Activated CD8-positive, alpha-beta memory T cell treated with anti-CD3 and anti-CD28 coated beads for 24 hours (primary cell): ENCODE measurements at regions not wholly inside any gene's neighbourhood (a gene's known extent, or its start where the extent isn't known, plus 50 kb on each side); places are given as distances from the start of the nearest gene placed in this dataset.

ENCODE experiments used
- DNase-seq: peaks from one replicate; pipeline ENCODE4 v3.0.0-alpha.2; 2020

DNA sequence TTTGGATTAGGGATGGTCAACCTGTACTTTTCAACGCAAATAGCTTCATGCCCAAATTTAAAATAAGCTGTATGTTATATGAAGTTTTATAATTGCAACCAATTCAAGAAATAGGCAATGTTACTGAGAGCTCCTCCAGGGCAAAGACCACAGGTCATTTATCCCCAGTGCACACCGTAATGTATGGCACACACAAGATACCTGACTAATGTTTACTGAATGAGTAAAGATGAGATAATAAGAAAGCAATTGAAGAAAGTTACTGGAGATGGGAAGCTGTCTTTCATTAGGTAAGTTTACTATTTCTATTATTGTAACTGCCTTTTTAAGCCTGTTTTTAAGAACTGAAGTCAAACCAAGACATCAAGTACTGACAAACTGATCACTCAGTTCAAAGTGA, 184.5 kb upstream of the VRK2 start:
- no peak for DNase-seq

DNA sequence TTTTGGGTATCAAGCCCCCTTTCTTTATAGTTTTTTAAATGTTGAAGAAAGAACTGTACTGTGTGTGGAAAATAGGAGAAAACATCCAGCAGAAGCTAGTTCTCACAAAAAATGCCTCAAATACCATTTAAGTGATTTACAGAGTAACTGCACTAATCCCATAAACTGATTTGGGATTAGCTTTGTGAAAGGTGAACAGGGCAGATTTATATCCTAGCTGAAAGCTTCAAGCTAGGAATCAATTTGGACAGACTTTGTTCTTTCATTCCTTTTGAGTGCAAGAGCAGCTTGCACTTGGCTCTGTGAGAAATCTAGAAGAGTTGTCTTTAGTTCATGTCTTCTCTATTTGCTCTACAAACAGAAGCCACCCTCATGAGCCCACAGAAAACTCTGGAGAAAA, 183.9 kb upstream of the VRK2 start:
- DNase-seq: no peak

DNA sequence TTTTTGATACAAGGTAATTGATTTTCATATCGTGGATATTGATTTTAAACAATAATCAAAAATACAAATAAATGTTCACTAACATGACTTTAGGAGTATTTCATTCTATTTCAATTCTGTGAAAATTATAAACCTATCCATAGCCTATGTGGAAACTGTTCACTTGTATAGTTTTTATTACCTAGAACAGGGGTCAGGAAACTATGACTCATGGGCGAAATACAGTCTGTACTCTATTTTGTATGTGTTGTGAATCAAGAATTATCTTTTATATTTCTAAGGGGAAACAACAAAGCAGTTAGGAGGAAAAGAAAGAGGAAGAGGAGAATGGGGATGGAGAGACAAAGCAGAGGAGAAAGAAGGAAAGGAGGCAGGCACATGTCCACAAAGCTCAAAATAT, 181.7 kb upstream of the VRK2 start:
- DNase-seq: no peak

DNA sequence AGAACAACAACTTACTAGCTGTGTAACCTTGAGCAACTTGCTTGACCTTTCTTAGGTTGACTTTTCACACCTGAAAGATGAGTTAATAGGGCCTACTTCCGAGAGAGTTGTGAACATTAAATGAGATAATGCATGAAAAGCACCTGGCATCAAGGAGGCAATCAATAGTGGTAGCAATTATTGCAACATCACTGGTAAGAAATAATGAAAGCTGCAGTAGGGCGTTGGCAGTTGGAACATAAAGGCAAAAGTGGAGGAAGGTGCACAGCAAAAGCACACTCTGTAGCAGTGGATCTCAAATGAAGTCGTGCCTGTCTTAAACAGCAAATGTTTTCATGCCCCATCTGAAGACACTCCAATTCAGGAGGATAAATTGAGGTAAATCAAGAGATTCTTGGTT, 178.9 kb upstream of the VRK2 start:
- DNase-seq: no peak

DNA sequence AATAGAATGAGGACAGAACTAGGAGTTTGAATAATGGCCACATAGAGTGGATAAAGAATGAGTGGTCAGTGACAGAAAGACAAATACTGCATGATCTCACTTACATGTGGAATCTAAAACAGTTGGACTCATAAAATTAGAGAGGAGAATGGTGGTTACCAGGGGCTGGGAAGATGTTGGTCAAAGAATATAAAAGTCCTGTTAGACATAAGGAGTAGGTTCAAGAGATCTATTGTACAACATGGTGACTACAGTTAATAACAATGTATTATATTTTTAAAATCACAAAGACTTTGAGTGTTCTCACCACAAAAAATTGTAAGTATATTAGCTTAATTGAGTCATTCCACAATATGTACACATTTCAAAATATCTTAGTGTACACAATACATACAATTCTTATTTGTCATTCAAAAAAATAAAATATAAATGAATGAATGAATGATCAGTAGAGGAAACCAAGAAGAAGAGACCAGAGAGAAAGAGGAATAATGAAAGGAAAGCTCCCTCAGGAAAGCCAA, 177.9 kb upstream of the VRK2 start:
- no peak for DNase-seq

DNA sequence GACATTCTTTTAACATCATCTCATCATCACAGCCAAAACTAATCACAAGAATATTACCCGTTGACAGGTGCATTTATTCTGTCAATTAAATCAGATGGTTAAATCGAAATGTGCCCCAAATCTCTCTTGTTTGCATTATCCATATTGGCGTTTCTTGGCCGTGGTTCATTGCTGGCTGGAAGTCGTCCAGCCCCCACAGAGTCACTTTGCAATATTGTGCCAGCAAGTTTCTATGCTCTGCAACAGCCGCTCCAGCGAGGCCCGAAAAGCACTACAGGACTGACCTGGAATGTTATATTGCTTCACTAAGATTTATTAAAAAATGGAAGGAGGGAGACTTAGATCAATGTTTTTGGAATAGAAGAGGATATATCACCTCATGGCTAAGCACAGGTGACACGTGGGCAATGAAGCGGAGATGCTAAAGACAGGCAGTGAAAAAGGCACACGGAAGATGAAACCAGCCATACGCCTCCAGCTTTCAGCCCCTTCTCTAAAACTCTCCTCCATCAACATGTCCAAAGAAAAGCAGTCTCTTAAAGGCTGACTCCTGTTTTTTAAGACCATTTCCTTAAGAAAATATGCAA, 176.8 kb upstream of the VRK2 start:
- no peak for DNase-seq

DNA sequence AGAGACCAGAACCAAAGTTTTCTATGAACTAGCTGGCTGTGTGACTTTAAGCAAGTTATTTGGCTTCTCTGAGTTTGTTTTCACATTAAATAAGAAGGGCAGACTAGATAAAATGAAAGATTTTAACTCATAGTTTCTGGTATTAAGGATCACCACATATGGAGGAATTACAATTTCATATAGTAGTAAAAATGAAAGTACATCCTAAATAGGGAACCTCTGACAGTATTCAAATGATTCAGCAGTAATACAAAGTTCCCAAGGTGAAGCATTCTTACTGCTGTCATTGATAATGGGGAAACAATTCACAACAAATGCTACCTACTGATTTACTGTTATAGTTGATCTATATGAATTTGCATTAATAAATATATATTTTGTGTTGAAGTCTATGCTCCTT, 170.3 kb upstream of the VRK2 start:
- DNase-seq: no peak

DNA sequence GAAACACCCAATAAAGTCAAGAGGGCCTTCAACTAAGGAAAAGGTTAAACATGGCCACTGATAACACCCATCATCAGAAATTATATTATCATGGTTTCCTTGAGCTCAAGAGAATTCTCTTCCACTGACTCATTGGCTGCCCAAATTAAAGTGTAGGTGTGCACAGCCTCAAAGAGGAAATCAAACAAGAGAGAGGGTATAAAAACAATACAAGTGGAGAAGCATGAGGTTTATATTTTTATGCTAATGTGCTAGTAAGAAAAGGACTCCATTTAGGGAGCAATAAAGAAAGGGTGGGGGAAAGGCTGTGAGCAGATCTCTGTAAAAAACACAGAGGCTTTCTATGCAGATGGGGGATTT, 168.8 kb upstream of the VRK2 start:
- DNase-seq: no peak

DNA sequence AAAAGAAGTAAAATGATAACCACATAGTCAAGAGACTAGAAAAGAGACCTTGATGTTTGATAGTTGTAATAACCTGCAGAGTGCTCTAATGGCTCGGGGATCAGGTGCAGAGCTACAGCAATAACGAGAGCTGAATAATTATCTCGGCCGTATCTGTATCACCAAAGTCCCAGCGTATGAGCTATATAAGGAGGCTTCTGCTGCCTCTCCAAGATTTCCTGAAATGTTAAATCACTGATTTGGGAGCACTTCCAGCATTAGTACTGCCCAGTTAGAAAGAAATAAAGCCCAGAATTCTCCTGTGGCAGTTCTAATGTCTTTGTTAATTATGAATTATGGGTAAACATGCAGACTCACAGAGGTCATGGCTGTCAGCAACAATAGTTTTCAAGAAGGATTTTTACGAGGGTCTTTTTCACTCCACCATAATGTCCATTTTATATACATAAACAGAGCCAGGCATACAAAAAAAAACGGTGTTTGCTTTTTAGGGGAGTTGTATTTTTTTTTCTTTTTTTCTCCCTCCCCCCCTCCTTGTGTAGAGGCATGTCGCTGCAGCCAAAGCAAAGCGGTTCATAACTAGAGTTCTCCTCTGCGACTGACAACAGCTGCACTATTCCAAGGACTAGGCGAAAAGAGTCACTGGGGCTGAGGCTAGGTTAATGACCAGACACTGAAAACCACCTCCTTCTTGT, 168.3 kb upstream of the VRK2 start:
- DNase-seq: no peak

DNA sequence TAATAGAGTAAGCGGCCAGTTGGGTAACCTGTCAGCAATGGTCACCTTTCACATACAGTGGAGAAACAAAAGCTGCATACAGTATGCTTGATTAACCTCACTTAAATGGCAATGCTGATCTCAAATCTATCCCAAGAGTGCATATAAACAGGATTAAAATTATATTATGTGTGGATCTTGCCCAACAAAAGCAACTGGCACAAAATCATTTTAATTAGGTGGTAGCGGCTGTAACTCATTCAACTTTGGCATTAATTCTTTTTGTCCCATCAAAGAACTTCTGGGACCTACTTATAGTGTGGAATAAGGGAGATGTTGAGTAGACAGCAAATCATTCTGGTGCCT, 167.8 kb upstream of the VRK2 start:
- no peak for DNase-seq

DNA sequence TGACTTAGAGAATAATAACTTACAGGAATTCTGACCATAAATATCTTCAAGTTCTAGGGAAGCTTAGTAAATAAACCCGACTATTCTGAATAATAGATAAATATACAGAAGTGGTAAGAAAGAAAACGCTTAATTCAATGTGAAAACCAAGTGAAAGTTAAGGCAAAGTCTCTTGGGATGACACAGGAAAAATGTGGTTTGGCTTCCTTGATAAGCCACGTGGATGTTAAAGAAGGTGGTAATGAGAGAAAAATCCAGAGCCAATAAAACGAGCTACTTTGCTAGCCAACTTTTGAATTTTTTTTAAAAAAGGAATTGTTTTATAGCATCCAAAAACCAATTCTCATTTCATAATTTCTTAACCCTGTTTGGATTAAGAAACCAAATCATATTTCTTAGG, 166.2 kb upstream of the VRK2 start:
- no peak for DNase-seq

DNA sequence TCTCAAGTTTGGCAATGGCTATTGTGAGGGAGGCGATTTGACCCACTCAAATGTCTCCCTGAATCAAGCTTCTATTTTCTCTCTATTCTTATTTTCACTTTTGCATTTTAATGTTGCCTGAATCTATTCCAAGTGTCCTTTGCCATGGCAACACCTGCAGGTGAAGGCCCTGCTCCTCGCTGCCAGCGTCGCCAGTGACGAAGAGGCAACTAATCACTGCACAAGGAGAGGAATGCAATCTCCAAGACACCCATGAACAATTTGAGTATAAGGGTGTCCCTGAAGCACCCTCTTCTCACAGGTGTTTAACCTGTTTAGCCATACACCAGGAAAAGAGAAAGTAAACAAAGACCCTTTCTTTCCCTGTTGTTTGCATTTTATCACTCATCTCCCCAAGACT, 165.6 kb upstream of the VRK2 start:
- DNase-seq: no peak

DNA sequence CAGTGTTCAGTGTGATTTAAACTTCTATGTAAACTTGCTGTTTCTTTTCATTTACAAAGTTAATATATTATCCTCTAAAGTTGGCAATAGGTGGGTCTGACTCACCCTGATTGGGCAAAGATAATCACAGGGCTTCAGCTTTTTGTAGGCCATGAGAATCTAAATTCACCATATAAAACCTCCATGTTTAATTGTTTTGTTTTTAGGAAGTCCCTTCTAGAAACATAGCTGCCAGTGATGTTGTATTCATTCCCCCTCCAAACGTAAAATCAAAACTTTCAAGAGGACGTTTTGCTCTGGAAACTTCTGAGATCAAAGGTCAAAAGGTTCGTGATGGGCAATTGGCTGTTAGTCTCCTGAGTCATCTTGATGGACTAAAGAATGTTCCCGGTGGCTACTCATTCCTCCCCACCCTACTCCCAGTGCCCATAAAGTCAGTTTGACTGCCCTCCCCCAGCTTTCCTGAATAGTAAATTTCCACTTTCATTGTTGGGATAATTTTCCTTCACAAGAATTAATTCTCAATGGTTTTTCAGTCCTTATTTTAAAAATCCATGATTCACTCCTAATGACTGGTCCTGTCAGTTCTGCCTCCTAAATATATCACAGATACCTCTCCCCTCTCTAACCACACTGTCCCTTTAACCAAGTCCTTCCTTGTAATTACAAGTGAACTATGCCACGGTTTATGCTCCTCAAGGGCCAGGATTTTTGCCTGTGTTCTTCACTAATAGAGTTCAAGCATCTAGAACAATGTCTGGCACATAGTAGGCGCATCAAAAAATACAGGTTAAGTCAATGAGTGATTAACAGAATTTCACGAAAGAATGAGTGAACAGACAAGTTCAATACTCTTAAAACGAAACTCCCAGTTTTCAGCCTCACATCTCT, 164.4 kb upstream of the VRK2 start:
- no peak for DNase-seq

DNA sequence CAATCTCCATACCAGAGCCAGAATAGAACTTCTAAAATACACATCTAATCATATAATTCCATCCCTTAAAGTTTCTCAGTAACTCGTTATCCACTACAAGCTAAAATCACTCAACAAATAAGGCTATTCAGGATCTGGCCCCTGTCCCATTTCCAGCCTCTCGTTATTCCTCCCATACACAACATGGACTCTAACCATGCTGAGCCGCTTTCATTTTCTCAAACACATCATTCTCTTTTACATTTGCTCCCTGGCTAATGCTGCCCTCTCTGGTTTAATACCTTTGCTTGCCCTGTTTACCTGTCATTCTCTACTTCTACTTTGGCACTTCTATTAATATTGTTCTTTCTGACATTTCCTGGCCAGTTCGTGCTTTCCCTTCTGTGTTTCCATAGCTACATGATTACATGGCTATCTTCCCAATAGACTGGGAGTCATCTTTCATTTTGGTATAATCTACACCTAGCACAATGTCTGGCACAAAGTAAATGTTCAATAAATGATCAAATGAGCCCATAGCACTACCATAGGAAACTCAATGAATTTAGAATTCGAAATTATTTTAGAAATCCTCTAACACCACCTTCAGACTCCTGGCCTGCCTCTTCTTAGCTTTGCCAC, 163.6 kb upstream of the VRK2 start:
- DNase-seq: no peak

DNA sequence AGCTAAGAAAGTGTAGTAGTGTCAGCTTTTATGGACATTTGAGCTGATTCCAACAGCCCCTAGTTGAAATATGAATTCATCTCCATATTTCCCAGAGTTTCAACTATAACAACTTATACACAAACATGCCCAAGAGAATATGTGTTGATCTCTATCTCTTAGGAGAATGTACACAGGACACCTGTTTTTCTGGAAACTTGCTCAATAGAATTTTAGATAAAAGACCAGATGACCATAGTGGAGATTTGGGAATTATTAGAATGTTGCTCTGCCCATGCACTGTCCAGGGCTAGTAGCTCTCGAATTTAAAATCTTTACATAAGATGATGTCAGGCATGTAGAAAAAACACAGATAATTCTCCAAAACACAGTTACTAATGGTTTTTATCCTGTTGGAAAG, 162.3 kb upstream of the VRK2 start:
- no peak for DNase-seq

DNA sequence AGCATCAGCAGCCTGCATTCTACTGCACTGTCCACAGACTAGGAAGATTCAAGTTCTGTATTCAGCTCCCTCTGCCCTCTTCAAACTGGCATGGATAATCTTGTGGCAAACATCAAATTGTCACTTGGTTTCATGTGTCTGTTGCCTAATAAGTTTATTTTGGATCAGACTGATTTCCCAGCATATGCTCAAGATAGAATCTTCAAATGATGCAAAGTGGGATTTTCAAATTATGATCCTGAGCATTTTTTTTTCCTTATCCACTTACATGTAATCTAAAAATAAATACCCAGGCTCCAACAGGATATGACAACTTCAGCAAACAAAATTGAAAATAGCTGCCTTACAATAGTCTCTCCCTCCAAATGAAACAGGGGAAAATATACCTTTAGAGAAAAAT, 160.9 kb upstream of the VRK2 start:
- DNase-seq: no peak

DNA sequence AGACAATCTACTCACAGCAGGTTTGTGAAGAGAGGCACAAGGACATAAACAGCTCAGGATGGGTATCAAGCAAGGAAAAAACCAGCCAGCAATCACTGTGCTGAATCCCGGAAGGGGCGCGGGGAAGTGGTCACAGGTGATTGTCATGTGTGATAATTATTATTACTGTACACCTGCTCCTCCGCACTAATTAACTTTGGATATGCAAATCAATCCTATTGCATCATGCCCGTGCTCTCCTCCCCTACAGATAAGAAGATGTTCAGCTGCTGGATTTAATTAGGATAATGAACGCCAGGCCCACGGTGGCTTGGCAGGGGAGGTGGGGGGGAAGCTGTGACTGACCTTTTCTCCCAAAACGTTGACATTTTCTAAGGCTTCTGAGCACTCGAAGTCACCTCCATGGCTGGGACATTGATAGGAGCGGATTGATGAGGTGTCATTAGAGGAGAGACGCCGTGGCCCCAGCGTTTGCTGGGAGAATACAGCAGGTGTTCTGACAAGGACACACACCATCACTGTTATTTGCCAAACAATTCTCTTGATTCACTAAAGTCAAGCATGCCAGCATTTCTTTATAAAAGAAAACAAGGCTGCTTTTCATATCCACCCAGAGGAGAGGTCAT, 160.3 kb upstream of the VRK2 start:
- DNase-seq: no peak

DNA sequence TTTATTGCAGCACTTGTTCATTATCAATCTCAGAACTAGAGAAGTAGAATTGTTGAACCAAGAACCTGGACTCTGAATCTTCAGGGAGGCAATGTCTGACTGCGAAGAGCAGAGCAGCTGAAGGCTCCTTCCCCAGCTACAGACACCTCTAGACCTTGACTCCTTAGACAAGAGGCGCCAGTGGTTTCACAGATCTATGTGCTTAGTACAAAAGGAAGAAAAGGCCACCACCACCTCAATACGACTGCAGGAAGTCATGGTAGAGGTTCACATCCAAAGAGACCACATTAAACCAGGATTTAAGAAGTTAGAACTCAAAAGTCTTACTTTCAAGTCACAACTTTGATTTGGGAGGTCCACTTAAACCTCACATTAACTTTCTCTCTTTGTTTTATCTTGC, 158.1 kb upstream of the VRK2 start:
- no peak for DNase-seq

DNA sequence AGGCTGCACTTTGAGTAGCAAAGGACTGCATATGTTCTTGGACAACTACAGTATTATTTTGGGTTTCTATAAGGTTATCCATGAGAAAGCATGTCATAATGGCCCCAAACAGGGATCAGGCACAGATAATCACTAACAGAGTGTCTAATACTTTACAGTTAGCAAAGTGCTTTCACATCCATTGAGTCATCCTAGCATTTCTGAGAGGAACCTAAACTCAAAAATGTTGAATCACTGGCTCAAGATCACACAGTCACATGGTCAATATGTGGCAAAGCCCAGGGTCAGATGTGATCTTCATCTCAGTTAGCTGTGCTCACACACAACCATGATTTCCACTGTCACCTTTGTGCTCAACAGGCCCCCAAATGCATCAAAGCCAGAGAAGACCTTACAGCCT, 156.1 kb upstream of the VRK2 start:
- no peak for DNase-seq

DNA sequence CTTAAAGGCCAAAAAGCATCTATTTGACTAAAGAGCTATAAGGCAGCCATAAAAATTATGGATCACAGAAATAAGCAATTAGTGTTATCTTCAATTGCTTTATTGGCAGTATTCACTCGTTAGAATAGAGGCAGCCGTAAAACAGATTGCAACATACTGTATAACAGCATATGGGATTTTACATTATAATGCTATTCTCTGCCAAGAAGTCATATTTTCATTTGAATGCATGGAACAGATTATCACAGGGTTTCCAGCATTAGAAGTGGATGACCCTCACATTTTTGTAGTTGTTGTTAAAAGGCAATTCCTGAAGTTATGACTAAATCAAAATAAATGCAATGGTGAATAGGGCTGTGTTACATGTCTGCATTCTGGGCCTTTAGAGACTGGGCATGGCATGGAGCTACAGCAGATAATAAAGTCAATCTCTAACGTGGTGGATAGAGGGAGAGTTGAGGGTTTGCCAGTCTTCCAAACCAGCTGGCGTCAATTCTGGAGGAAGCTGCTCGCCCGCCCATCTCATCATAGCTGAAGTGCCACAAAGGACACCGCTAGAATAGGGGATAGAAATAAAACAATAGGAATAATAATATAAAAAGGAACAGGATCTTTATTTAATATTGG, 155.4 kb upstream of the VRK2 start:
- DNase-seq: no peak

DNA sequence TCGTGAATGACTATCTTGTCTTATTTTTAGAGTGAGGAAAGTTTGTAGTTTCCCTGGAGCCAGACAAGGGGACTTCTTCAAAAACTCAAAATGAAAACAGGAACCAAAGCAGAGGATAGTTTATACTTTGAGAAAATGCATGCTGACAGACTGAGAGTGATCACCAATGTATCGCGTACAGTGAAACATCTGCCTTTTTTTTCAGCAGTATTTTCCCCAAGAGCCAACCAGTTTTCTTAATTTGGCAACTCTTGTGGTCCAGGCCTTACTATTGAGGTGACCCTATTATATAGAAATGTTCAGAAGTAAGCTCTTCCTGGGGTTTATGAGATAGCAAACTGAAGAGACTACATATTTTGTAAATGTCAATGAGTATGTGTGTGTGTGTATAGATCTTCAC, 153.7 kb upstream of the VRK2 start:
- no peak for DNase-seq

DNA sequence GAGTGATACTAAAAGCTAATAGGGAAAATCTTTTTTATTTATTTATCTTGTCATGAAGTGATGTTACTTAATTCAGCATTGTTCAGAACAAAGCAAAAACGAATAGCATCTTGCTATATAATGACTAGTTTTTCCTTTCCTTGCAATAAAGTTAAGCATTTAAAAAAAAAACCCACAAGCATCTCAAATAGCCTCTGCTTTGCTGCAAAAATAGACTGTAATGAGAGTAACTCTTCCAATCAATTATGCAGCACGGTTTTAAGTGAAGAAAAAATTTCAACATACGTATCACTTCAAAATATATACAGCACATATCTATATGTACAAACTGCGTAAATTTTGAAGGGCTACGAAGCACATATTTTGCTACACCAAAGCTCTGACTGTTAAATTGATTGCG, 153.3 kb upstream of the VRK2 start:
- no peak for DNase-seq

DNA sequence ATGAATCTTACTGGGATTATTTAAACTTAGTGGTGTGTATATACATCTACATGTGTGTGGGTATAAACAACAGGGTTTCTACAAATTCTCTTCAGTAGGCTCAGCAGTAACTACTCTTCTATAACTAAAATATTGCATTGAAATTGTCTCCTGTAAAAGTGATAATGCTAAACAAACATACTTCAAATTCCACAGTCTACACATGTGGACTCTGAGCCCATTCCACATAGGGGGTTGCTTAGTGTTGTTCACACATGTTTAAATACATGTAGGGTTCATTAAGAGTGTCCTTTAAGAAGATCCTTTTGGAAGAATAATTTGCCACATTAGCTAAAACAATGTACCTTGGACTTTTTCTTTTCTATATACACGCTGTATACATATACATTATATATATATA, 152.8 kb upstream of the VRK2 start:
- no peak for DNase-seq
